ENCODE measurements at regions not wholly inside any gene's neighbourhood (a gene's known extent, or its start where the extent isn't known, plus 50 kb on each side); places are given as distances from the start of the nearest gene placed in this dataset.

GRCh38 chr3:128554100-128554464 is 61.1 kb upstream of the GATA2 start (continued):
- TF ChIP-seq NPAS2 (CRISPR knock-in tag; IDR thresholded peaks at IDR 0.05; ENCODE audit: borderline replicate concordance) (no peak), HMGXB4 (CRISPR knock-in tag; IDR thresholded peaks at IDR 0.05; ENCODE audit: borderline replicate concordance) (no peak), GATA3 (IDR thresholded peaks at IDR 0.05; ENCODE audit: borderline replicate concordance) (no peak)

GRCh38 chr3:128553560-128553959 is 60.6 kb upstream of the GATA2 start:
- POLR2A ChIA-PET = no interaction called here
- no peak for FAIRE-seq
- no peak overlapping the region for H3K4me3 ChIP-seq
- H3K4me1 ChIP-seq = no peaks in the 10 kb centered on the region
- H3K4me2 ChIP-seq = no peak overlapping the region
- no peak for ATAC-seq
- WGBS (ENCODE audit: missing lambda C conversion rate) = 71% methylated on average over 5 of the region's 5 CpGs
- no peak for TF ChIP-seq CHD2 (IDR thresholded peaks at IDR 0.05; ENCODE audit: low read length, partially characterized antibody)
- TF ChIP-seq RAD21 (conservative IDR thresholded peaks at IDR 0.05 in 1 of 2, IDR thresholded peaks at IDR 0.05 in 1 of 2) = no peak
- TF ChIP-seq PBX3 (IDR thresholded peaks at IDR 0.05) = no peak
- no peak for TF ChIP-seq POLR2AphosphoS2 (conservative IDR thresholded peaks at IDR 0.05; ENCODE audit: low read length)
- TF ChIP-seq PHF8 (IDR thresholded peaks at IDR 0.05; ENCODE audit: borderline replicate concordance, low read depth) = no peak
- no peak for TF ChIP-seq RFX5 (IDR thresholded peaks at IDR 0.05)
- TF ChIP-seq CEBPB (IDR thresholded peaks at IDR 0.05) = no peak
- no peak overlapping the region for H3K27ac ChIP-seq
- H3K9me3 ChIP-seq = no peaks in the 10 kb centered on the region
- CTCF ChIA-PET = no interaction called here
- no peak for DNase-seq (ENCODE audit: low read depth in 1 of 2, low spot score in 1 of 2)

- WGBS (ENCODE audit: missing lambda C conversion rate) = 15% methylated on average over 3 of the region's 4 CpGs
- Histone ChIP-seq H3K4me3 (no peak overlapping the region), H3K4me2 (no peak overlapping the region), H3K27ac (no peak overlapping the region), H3K4me1 (no peaks in the 10 kb centered on the region), H3K9me3 (no peaks in the 10 kb centered on the region)
- ATAC-seq (no peak), DNase-seq (ENCODE audit: low read depth in 1 of 2, low spot score in 1 of 2) (no peak), FAIRE-seq (no peak)
- POLR2A ChIA-PET = no interaction called here
- CTCF ChIA-PET = no interaction called here
- TF ChIP-seq CTCF (IDR thresholded peaks at IDR 0.05) (no peak), SMC3 (IDR thresholded peaks at IDR 0.05) (no peak), MYC (IDR thresholded peaks at IDR 0.05; ENCODE audit: borderline replicate concordance, low read length) (no peak), POLR2AphosphoS2 (conservative IDR thresholded peaks at IDR 0.05; ENCODE audit: low read length) (no peak), KDM1A (IDR thresholded peaks at IDR 0.05; ENCODE audit: low read depth) (no peak), MAZ (IDR thresholded peaks at IDR 0.05; ENCODE audit: borderline replicate concordance, low read depth, low read length) (no peak), KDM5A (IDR thresholded peaks at IDR 0.05) (no peak), GATA3 (IDR thresholded peaks at IDR 0.05; ENCODE audit: borderline replicate concordance) (no peak), HOXB13 (CRISPR knock-in tag; IDR thresholded peaks at IDR 0.05; ENCODE audit: low read depth) (no peak), FOXS1 (CRISPR knock-in tag; IDR thresholded peaks at IDR 0.05) (no peak), FOSB (CRISPR knock-in tag; IDR thresholded peaks at IDR 0.05) (no peak), ZSCAN20 (CRISPR knock-in tag; IDR thresholded peaks at IDR 0.05) (no peak), ELK1 (IDR thresholded peaks at IDR 0.05; ENCODE audit: low read depth, low read length) (no peak), ZNF302 (CRISPR knock-in tag; IDR thresholded peaks at IDR 0.05) (no peak), ATOH8 (CRISPR knock-in tag; IDR thresholded peaks at IDR 0.05; ENCODE audit: low read depth) (no peak), USF2 (IDR thresholded peaks at IDR 0.05) (no peak), NPAS2 (CRISPR knock-in tag; IDR thresholded peaks at IDR 0.05; ENCODE audit: borderline replicate concordance) (no peak), CHD4 (IDR thresholded peaks at IDR 0.05; ENCODE audit: borderline replicate concordance) (no peak)
Measured at GRCh38 chr3:128551867-128552266, 58.9 kb upstream of the GATA2 start.
